NB4 (cell line): ENCODE measurements at regions not wholly inside any gene's neighbourhood (a gene's known extent, or its start where the extent isn't known, plus 50 kb on each side); places are given as distances from the start of the nearest gene placed in this dataset.

Experiments
- DNase-seq: peaks from one replicate; pipeline ENCODE4 v3.0.0; 2010; ENCODE audit warnings: low read depth
- H3K4me3 ChIP-seq: one replicate; pipeline ENCODE4 v1.5.1; 2011; ENCODE audit warnings: mild to moderate bottlenecking, low read depth, low read length, moderate library complexity
- MYC ChIP-seq: IDR thresholded peaks from 2 replicates; pipeline ENCODE4 v1.6.1; 2011; ENCODE audit warnings: low read depth, low read length
- POLR2A ChIP-seq: IDR thresholded peaks from 2 replicates; pipeline ENCODE4 v1.6.1; 2011; ENCODE audit warnings: mild to moderate bottlenecking; ENCODE audit not compliant: insufficient read length; ENCODE audit errors: extremely low read depth
- TF ChIP-seq, protein P1 (sequence below): IDR thresholded peaks from 2 replicates; pipeline ENCODE4 v1.6.1; 2011; ENCODE audit warnings: low read depth, low read length
- TF ChIP-seq, protein P2 (sequence below): IDR thresholded peaks from one replicate; pipeline ENCODE4 v1.5.1; 2012; ENCODE audit warnings: low read depth, low read length

DNA sequence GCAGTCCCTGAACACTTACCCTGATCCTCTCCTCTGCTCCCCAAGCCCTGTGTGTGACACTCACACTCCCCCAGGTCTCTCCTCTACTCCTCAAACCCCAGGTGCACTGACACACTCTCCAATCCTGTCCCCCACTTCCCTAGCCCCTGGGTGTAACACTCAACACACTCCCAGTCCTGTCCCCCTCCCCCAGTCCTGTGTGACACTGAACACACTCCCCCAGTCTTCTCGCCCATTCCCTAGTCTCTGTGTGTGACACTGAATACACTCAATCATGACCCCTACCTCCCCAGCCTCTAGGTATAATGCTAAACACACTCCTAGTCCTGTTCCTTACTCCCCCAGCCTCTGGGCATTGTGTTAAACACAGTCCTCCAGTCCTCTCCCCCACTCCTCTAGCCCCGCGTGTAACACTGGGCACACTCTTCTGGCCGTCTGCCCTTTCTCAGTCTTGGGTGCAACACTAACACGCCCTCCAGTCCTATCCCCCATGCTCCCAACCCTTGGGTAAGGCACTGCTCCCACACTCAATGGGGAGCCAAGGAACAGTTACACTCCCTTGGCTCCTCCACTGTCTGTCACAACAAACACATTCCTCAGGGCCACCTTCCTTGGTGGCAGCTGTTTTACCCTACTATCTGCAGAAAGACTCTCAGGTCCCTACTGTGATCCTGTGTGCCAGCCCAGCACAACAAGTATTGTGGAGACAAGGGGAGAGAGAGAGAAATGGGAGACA lies 82.5 kb upstream of the PKDCC start:
- H3K4me3 ChIP-seq, result no peak overlapping the region
- TF ChIP-seq POLR2A (no peak), MYC (no peak)
- TF ChIP-seq, protein P1, sequence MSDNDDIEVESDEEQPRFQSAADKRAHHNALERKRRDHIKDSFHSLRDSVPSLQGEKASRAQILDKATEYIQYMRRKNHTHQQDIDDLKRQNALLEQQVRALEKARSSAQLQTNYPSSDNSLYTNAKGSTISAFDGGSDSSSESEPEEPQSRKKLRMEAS, result no peak
- TF ChIP-seq, protein P2, sequence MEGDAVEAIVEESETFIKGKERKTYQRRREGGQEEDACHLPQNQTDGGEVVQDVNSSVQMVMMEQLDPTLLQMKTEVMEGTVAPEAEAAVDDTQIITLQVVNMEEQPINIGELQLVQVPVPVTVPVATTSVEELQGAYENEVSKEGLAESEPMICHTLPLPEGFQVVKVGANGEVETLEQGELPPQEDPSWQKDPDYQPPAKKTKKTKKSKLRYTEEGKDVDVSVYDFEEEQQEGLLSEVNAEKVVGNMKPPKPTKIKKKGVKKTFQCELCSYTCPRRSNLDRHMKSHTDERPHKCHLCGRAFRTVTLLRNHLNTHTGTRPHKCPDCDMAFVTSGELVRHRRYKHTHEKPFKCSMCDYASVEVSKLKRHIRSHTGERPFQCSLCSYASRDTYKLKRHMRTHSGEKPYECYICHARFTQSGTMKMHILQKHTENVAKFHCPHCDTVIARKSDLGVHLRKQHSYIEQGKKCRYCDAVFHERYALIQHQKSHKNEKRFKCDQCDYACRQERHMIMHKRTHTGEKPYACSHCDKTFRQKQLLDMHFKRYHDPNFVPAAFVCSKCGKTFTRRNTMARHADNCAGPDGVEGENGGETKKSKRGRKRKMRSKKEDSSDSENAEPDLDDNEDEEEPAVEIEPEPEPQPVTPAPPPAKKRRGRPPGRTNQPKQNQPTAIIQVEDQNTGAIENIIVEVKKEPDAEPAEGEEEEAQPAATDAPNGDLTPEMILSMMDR, result no peak
- DNase-seq, result no peak

DNA sequence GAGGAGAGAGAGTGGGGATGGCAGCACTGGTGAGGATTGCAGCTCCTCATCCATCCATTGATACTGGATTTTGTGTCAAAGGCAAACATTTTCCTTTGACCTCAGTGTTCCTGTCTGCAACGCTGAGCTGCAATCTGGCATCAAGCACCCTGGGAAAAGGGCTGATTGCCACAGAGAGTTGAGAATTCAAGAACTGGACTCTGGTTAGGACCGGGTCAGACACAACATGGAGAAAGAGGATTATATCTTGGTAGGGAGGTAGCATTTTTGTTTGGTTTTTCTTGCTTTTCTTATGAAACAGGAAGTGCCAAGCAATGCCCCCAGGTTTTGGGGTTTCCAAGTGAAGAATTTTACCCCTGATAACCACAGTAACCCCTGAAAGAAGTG lies 81.9 kb upstream of the PKDCC start:
- DNase-seq, result peak; percentile 7
- TF ChIP-seq MYC (no peak), POLR2A (no peak)
- TF ChIP-seq, protein P1, result no peak
- TF ChIP-seq, protein P2, result no peak
- no peak overlapping the region for H3K4me3 ChIP-seq

DNA sequence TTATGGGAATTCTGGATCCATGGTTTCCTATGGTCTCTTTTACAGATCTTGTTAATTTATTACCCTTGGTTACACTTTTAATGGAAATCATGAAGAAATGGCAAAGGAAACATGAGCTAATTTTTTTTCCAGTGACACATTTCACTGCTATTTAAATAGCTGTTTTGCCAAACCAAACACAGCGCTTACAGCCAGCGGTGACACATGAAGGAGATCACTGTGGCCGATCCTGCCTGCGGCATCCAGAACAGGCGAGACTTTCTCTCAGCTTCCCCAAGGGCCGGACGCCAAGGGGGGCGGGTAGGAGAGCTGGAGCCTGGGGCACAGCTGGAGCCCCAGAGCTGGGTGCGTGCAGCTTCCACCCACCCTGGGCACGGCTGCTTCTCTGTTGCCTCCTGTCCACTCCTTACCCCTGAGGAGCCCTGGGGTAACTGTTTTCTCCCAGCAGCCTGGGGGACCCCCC lies 81.4 kb upstream of the PKDCC start:
- no peak overlapping the region for H3K4me3 ChIP-seq
- TF ChIP-seq, protein P1, result no peak
- TF ChIP-seq, protein P2, result no peak
- TF ChIP-seq POLR2A (no peak), MYC (no peak)
- DNase-seq, result peak; percentile 11

DNA sequence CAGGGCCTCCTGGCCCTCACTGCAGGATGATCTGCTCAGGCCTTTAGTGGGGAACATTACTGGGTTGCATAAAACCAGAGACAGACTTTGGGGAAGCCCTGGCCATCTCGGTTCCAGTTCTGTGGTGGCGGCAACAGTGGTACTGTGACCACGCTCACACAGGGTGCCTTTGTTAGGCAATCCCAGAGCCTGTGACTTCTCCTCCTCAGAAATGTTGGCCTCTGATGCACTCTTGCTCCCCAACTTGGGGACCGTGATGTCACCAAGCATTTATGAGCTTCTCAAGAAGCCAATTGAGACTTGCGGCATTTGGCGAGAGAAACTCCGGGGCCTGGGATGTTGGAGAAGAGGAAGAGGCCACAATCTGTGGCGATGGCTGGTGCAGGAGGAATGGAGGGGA lies 80.9 kb upstream of the PKDCC start:
- no peak overlapping the region for H3K4me3 ChIP-seq
- TF ChIP-seq, protein P2, result no peak
- no peak for TF ChIP-seq POLR2A
- TF ChIP-seq, protein P1, result no peak
- TF ChIP-seq MYC, result no peak
- DNase-seq, result peak; percentile 31

DNA sequence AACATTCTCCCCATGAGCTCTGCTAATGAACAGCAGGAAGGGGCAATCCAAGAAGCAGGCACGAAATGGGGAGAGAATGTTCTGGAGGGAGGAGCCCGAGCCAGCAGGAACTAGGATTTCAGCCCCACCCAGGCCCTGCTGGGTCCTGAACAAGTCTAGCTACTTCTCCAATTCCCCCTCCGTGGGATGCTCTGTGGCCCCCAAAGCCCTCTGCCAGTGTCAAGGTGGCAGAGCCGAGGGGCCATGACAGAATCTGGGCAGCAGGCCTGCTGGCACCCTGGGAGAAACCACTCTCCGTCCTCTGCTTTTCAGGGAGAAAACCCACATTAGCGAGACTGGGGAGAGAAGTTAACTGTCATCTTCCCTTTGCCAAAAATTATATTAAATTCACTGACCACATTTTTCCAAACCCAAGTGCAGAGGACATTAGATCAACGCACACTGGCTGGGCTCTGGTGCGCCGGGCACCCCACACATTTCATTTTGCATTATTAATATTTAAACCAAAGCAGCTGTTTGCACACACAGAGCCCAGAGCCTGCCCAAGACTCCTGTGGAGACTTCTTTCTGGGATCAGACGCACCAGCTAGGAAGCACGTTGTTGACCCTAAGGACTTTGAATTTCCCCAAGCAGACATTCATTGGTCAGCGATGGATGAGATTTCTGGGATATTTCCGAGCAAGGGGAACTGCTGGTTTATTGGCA lies 80.2 kb upstream of the PKDCC start:
- no peak for DNase-seq
- no peak overlapping the region for H3K4me3 ChIP-seq
- TF ChIP-seq, protein P1, result no peak
- TF ChIP-seq MYC, result no peak

DNA sequence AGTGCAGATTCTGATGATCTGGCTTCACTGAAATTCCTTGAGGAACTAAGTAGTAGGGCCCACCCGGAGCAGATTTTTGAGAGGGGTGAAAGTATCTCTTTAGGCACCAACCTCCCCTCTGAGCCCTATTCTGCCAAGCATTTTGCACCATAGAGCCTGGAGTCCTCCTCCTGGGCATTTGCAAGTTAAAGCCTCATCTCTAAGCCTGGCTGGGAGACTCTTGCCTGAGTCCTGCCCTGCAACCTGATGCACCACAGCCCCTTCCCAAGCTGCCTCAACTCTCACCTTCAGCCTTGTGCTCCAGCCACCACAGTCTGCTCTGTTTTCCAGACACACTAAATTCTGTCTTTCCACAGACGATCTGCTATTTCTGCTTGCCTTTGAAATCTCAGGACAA lies 79.6 kb upstream of the PKDCC start:
- no peak for DNase-seq
- no peak overlapping the region for H3K4me3 ChIP-seq
- TF ChIP-seq MYC (no peak), POLR2A (no peak)
- TF ChIP-seq, protein P1, result no peak
- TF ChIP-seq, protein P2, result no peak
